ENCODE measurements at regions not wholly inside any gene's neighbourhood (a gene's known extent, or its start where the extent isn't known, plus 50 kb on each side); places are given as distances from the start of the nearest gene placed in this dataset.

DNA sequence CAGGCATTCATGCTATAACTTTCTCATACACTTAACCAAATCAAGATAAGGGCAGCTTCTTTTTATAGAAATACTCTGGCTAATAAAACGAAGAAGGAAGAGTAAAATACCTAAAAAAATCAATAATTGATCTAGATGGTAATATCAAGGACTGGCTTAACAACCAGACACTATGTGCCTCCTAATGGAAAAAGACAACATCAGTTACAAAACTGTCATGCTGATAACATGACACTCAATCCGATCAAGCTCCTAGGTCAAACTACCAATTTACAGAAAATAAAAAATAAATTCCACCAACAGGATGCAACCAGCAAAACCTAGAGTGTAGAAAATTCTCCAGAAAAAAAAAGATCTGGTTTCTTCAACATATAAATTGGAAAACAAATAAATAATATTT lies 634.6 kb downstream of the IGSF11 start:
- Histone ChIP-seq H3K4ac (replicated peaks; ENCODE audit: insufficient read length, low read depth, low read length) (no peak overlapping the region), H4K91ac (replicated peaks; ENCODE audit: insufficient read length, low read length) (no peak overlapping the region), H3K18ac (ENCODE audit: extremely low read depth, low read length) (no peak overlapping the region), H2AK5ac (ENCODE audit: low read depth, low read length) (no peak overlapping the region), H3K14ac (ENCODE audit: insufficient read length) (no peak overlapping the region), H2BK12ac (ENCODE audit: low read depth, low read length) (no peak overlapping the region), H2BK20ac (ENCODE audit: low read length) (no peak overlapping the region), H3K56ac (replicated peaks; ENCODE audit: insufficient read length, low read depth, low read length) (no peak overlapping the region), H2BK120ac (replicated peaks; ENCODE audit: low read depth, low read length) (no peak overlapping the region), H2AFZ (ENCODE audit: low read length) (no peak overlapping the region), H3K4me3 (ENCODE audit: extremely low read depth in 1 of 4, insufficient read depth in 2 of 4, low read depth in 3 of 4, low read length in 4 of 4) (no peak overlapping the region), H3K23me2 (ENCODE audit: low read depth, low read length) (no peaks in the 10 kb centered on the region), H3K9me3 (ENCODE audit: insufficient read depth in 2 of 2, low read depth in 1 of 2, low read length in 1 of 2) (no peaks in the 10 kb centered on the region), H3K4me1 (replicated peaks in 1 of 4; ENCODE audit: control insufficient read depth in 3 of 4, insufficient read depth in 4 of 4, low read length in 3 of 4) (no peaks in the 10 kb centered on the region), H3K9ac (replicated peaks in 1 of 4; ENCODE audit: extremely low read depth in 1 of 4, low read depth in 3 of 4, low read length in 3 of 4) (no peak overlapping the region), H3K79me1 (ENCODE audit: low read depth, low read length) (no peaks in the 10 kb centered on the region), H3K23ac (ENCODE audit: insufficient read length) (no peak overlapping the region), H3K36me3 (ENCODE audit: control insufficient read depth in 2 of 4, insufficient read depth in 4 of 4, low read length in 3 of 4) (no peaks in the 10 kb centered on the region), H4K20me1 (replicated peaks in 1 of 2; ENCODE audit: control insufficient read depth in 1 of 2, insufficient read depth in 2 of 2, low read length in 2 of 2) (no peaks in the 10 kb centered on the region), H2BK15ac (ENCODE audit: low read length) (no peak overlapping the region), H3K4me2 (ENCODE audit: insufficient read depth in 1 of 2, low read depth in 2 of 2, low read length in 2 of 2) (no peak overlapping the region), H3K79me2 (ENCODE audit: control insufficient read depth in 1 of 2, insufficient read depth in 2 of 2, low read length in 2 of 2) (no peaks in the 10 kb centered on the region), H4K5ac (ENCODE audit: insufficient read length, low read depth, low read length) (no peak overlapping the region), H3K27me3 (replicated peaks in 1 of 4; ENCODE audit: control insufficient read depth in 3 of 4, extremely low read depth in 1 of 4, insufficient read depth in 3 of 4, low read length in 3 of 4) (no peaks in the 10 kb centered on the region), H2BK5ac (ENCODE audit: low read depth, low read length) (no peak overlapping the region), H3K27ac (ENCODE audit: low read depth, low read length) (no peak overlapping the region), H4K8ac (ENCODE audit: extremely low read depth, insufficient read depth, low read length) (no peak overlapping the region)
- ChIA-PET CTCF (ENCODE audit: partially characterized antibody) (no interaction called here), POLR2A (ENCODE audit: partially characterized antibody) (no interaction called here)
- TF ChIP-seq CBX5 (IDR thresholded peaks at IDR 0.05; ENCODE audit: low read depth, low read length): no peak
- no peak for TF ChIP-seq TEAD4 (IDR thresholded peaks at IDR 0.05; ENCODE audit: low read depth, low read length)
- TF ChIP-seq ZNF274 (IDR thresholded peaks at IDR 0.05; ENCODE audit: borderline replicate concordance, extremely low read depth, low read length): no peak
- TF ChIP-seq SIRT6 (IDR thresholded peaks at IDR 0.05; ENCODE audit: low read length): no peak
- no peak for TF ChIP-seq TBP (IDR thresholded peaks at IDR 0.05; ENCODE audit: low read depth, low read length)
- no peak for FAIRE-seq
- DNase-seq (ENCODE audit: low read depth in 1 of 2, low spot score in 2 of 2): no peak
- WGBS, 2 experiments (ENCODE audit: extremely low coverage in 1 of 2, insufficient coverage in 1 of 2, insufficient read length in 1 of 2, insufficient replicate concordance in 2 of 2, low coverage in 1 of 2, low lambda C conversion rate in 2 of 2, missing lambda C conversion rate in 1 of 2): 89% methylated on average over 2 of the region's 2 CpGs; no CpG with 5 or more reads in 1 of the 2 experiments
